Psoas muscle (tissue), 7 donors: ENCODE measurements at regions not wholly inside any gene's neighbourhood (a gene's known extent, or its start where the extent isn't known, plus 50 kb on each side); places are given as distances from the start of the nearest gene placed in this dataset.
"Not testable (repeated sequence)": the region's sequence is repeated elsewhere in the genome, so short reads cannot be mapped to it uniquely, and the experiment has no call there.

ENCODE experiments used
- ATAC-seq, 4 donors: fragments of 200-7000 bp; cut with Tn5 transposase; one replicate each; pipeline ENCODE4 v1.9.1; 2020; ENCODE audit warnings: moderate library complexity in 3 of 4, mild to moderate bottlenecking in 2 of 4
- DNase-seq, 2 donors: peaks; one replicate each; pipeline ENCODE4 v3.0.0-alpha.2; 2020
- H3K27ac ChIP-seq: fragments of 200-600 bp; one replicate; pipeline ENCODE4 v1.8.0; 2022
- H3K27me3 ChIP-seq, 3 donors: fragments of 200-600 bp in 1 of 3; one replicate each; pipeline versions ENCODE4 v1.6.1 to v1.8.0; 2013 to 2022; ENCODE audit warnings: low read length in 2 of 3, mild to moderate bottlenecking in 2 of 3, moderate library complexity in 1 of 3; ENCODE audit not compliant: insufficient read depth in 3 of 3
- H3K36me3 ChIP-seq, 2 donors: fragments of 200-600 bp in 1 of 2; one replicate each; pipeline versions ENCODE4 v1.6.1 to v1.8.0; 2013 to 2022; ENCODE audit warnings: low read depth in 1 of 2, mild to moderate bottlenecking in 1 of 2, moderate library complexity in 1 of 2; ENCODE audit not compliant: insufficient read depth in 1 of 2
- H3K4me1 ChIP-seq: fragments of 200-600 bp; one replicate; pipeline ENCODE4 v1.8.0; 2022
- H3K4me3 ChIP-seq: fragments of 200-600 bp; one replicate; pipeline ENCODE4 v1.8.0; 2022; ENCODE audit warnings: mild to moderate bottlenecking
- H3K9me3 ChIP-seq: fragments of 200-600 bp; one replicate; pipeline ENCODE4 v1.8.0; 2022
- CTCF ChIP-seq: fragments of 200-600 bp; IDR thresholded peaks from one replicate; pipeline ENCODE4 v1.8.0; 2022; ENCODE audit warnings: antibody characterized with exemption
- WGBS, 3 donors: extraction: QIAGEN DNeasy Blood & Tissue Kit; methylation state at CpG; one replicate each; pipeline versions ENCODE4 v1.1.6 to v1.1.7; 2013; 5-methylcytosine and 5-hydroxymethylcytosine counted together
- intact Hi-C, 2 donors: fragments of 100-400 bp; cut with DNase I; formaldehyde crosslinking; loops; one replicate each; pipeline versions ENCODE4 v1.11.0 to v1.14.2; 2022
- donor health status: healthy with polysubstance abuse.
- donor health status: DM: no; HTN: no; CAD: no; lungs with moderate emphysema.
- donor health status: Bipolar disorder and iron deficiency.
- donor health status: healthy.
- donor health status: DM: yes; HTN: yes; CAD: no.
- donor health status: DM: no; HTN: no; CAD: no.
- donor health status: DM: yes; HTN: yes; CAD: no.

- TF ChIP-seq CTCF, result no peak
- Histone ChIP-seq H3K4me1 (no peaks in the 10 kb centered on the region), H3K27ac (no peak overlapping the region), H3K36me3 (no peaks in the 10 kb centered on the region), H3K9me3 (no peaks in the 10 kb centered on the region), H3K27me3 (peaks cover 0 to 3% (median 0%) of the 10 kb centered on the region in 3 donors), H3K4me3 (no peak overlapping the region)
- ATAC-seq (no peak), DNase-seq (no peak)
- intact Hi-C loops, result no loop called here
- WGBS, 3 donors, result 12 to 18% (median 13%) methylated on average over 2 of the region's 2 CpGs
Observed at GRCh38 chr3:153976891-153977554, 144.2 kb upstream of the ARHGEF26 start.

GRCh38 chr3:153978006-153978405 lies 143.2 kb upstream of the ARHGEF26 start:
- no peaks in the 10 kb centered on the region for H3K36me3 ChIP-seq
- no peaks in the 10 kb centered on the region for H3K9me3 ChIP-seq
- H3K27me3 ChIP-seq, result peaks cover 0 to under 1% (median 0%) of the 10 kb centered on the region in 3 donors
- H3K4me3 ChIP-seq, result no peak overlapping the region
- intact Hi-C loops, result no loop called here
- no peak overlapping the region for H3K27ac ChIP-seq
- 25 to 53% (median 44%) methylated on average over 1 of the region's 1 CpG for WGBS, 3 donors
- DNase-seq (no peak), ATAC-seq (no peak)
- H3K4me1 ChIP-seq, result no peaks in the 10 kb centered on the region
- TF ChIP-seq CTCF, result no peak

- 64 to 71% (median 67%) methylated on average over 6 of the region's 6 CpGs for WGBS, 3 donors
- no peak for ATAC-seq
Observed at GRCh38 chr3:153979418-153980251, 141.6 kb upstream of the ARHGEF26 start.

GRCh38 chr3:153980252-153980590 lies 141.0 kb upstream of the ARHGEF26 start:
- Histone ChIP-seq H3K27me3 (no peaks in the 10 kb centered on the region), H3K9me3 (no peaks in the 10 kb centered on the region), H3K36me3 (no peaks in the 10 kb centered on the region), H3K27ac (no peak overlapping the region), H3K4me3 (no peak overlapping the region), H3K4me1 (no peaks in the 10 kb centered on the region)
- TF ChIP-seq CTCF, result no peak
- no peak for ATAC-seq
- DNase-seq, result no peak
- intact Hi-C loops, result no loop called here
- WGBS, 3 donors, result 86 to 90% (median 88%) methylated on average over 4 of the region's 4 CpGs

More at GRCh38 chr3:153979418-153980251, 141.6 kb upstream of the ARHGEF26 start:
- Histone ChIP-seq H3K27me3 (no peaks in the 10 kb centered on the region), H3K4me3 (no peak overlapping the region), H3K9me3 (no peaks in the 10 kb centered on the region), H3K27ac (no peak overlapping the region), H3K4me1 (no peaks in the 10 kb centered on the region), H3K36me3 (no peaks in the 10 kb centered on the region)
- no peak for TF ChIP-seq CTCF
- DNase-seq, result no peak
- intact Hi-C loops, result no loop called here

GRCh38 chr3:153997364-153997763 lies 123.8 kb upstream of the ARHGEF26 start:
- H3K4me3 ChIP-seq, H3K36me3 ChIP-seq, intact Hi-C loops, DNase-seq, H3K27me3 ChIP-seq, H3K27ac ChIP-seq, H3K4me1 ChIP-seq, ATAC-seq, H3K9me3 ChIP-seq: not testable (repeated sequence)
- 90 to 100% (median 100%) methylated on average over 1 of the region's 1 CpG for WGBS, 3 donors
